H1 (cell line): ENCODE measurements at regions not wholly inside any gene's neighbourhood (a gene's known extent, or its start where the extent isn't known, plus 50 kb on each side); places are given as distances from the start of the nearest gene placed in this dataset.

ENCODE experiments used
- CTCF ChIA-PET: fragments of 300-600 bp; sonication (Branson Sonifier 250); formaldehyde crosslinking; loops from one replicate; lab custom pipeline; 2021; ENCODE audit not compliant: partially characterized antibody; lab: Charles Lee
- POLR2A ChIA-PET: fragments of 300-600 bp; sonication (Branson Sonifier 250); formaldehyde crosslinking; loops from one replicate; lab custom pipeline; 2021; ENCODE audit warnings: inconsistent platforms; ENCODE audit not compliant: partially characterized antibody; lab: Charles Lee
- DNase-seq, 2 experiments: peaks; one replicate each; pipeline versions ENCODE4 v3.0.0 to v3.0.0-alpha.2; 2010 to 2022; ENCODE audit warnings: low spot score in 2 of 2, low read depth in 1 of 2, mixed read lengths in 1 of 2
- FAIRE-seq: peaks from 2 replicates; lab custom pipeline; 2011; peaks lifted over from hg19 to GRCh38; lab: Jason Lieb, UNC
- H2AFZ ChIP-seq: 2 replicates; pipeline ENCODE4 v1.8.1; 2012; ENCODE audit warnings: low read length, inconsistent platforms
- H2AK5ac ChIP-seq: 2 replicates; pipeline ENCODE4 v1.6.1; 2013; ENCODE audit warnings: low read depth, low read length
- H2BK120ac ChIP-seq: replicated peaks from 2 replicates; pipeline ENCODE3; 2013; ENCODE audit warnings: low read depth, low read length, inconsistent platforms
- H2BK12ac ChIP-seq: 2 replicates; pipeline ENCODE4 v1.6.1; 2013; ENCODE audit warnings: low read depth, low read length
- H2BK15ac ChIP-seq: 2 replicates; pipeline ENCODE4 v1.6.1; 2013; ENCODE audit warnings: low read length
- H2BK20ac ChIP-seq: 2 replicates; pipeline ENCODE4 v1.6.1; 2013; ENCODE audit warnings: low read length
- H2BK5ac ChIP-seq: 2 replicates; pipeline ENCODE4 v1.6.1; 2013; ENCODE audit warnings: low read depth, low read length
- H3K14ac ChIP-seq: 2 replicates; pipeline ENCODE4 v1.6.1; 2013; ENCODE audit warnings: inconsistent platforms; ENCODE audit not compliant: insufficient read length
- H3K18ac ChIP-seq: 2 replicates; pipeline ENCODE4 v1.6.1; 2013; ENCODE audit warnings: low read length; ENCODE audit errors: extremely low read depth
- H3K23ac ChIP-seq: 2 replicates; pipeline ENCODE4 v1.6.1; 2013; ENCODE audit warnings: inconsistent platforms; ENCODE audit not compliant: insufficient read length
- H3K23me2 ChIP-seq: 2 replicates; pipeline ENCODE4 v1.6.1; 2013; ENCODE audit warnings: low read depth, low read length
- H3K27ac ChIP-seq: 2 replicates; pipeline ENCODE4 v1.6.1; 2011; ENCODE audit warnings: low read depth, low read length, inconsistent platforms
- H3K27me3 ChIP-seq, 4 experiments: replicated peaks in 1 of 4; 1 replicate in 1 of 4; 2 replicates in 3 of 4; pipeline versions ENCODE4 v1.6.1 to v1.8.1; 2011 to 2013; ENCODE audit warnings: low read length in 3 of 4, mild to moderate bottlenecking in 3 of 4, inconsistent platforms in 2 of 4, mixed read lengths in 2 of 4, moderate library complexity in 1 of 4; ENCODE audit not compliant: control insufficient read depth in 3 of 4, insufficient read depth in 3 of 4; ENCODE audit errors: extremely low read depth in 1 of 4
- H3K36me3 ChIP-seq, 4 experiments: 2 replicates each; pipeline versions ENCODE4 v1.6.1 to v1.8.1; 2011 to 2013; ENCODE audit warnings: mild to moderate bottlenecking in 4 of 4, low read length in 3 of 4, moderate library complexity in 2 of 4, control low read depth in 1 of 4, inconsistent platforms in 1 of 4; ENCODE audit not compliant: insufficient read depth in 4 of 4, control insufficient read depth in 2 of 4
- H3K4ac ChIP-seq: replicated peaks from 2 replicates; pipeline ENCODE3; 2013; ENCODE audit warnings: low read length, low read depth, mixed read lengths, inconsistent platforms; ENCODE audit not compliant: insufficient read length
- H3K4me1 ChIP-seq, 4 experiments: replicated peaks in 1 of 4; 1 replicate in 1 of 4; 2 replicates in 3 of 4; pipeline versions ENCODE4 v1.6.1 to v1.8.1; 2011 to 2013; ENCODE audit warnings: low read length in 3 of 4, inconsistent platforms in 2 of 4, mixed read lengths in 1 of 4; ENCODE audit not compliant: insufficient read depth in 4 of 4, control insufficient read depth in 3 of 4
- H3K4me2 ChIP-seq, 2 experiments: 2 replicates each; pipeline versions ENCODE4 v1.6.1 to v1.8.1; 2011 to 2013; ENCODE audit warnings: low read depth in 2 of 2, low read length in 2 of 2, control low read depth in 1 of 2, inconsistent platforms in 1 of 2, mild to moderate bottlenecking in 1 of 2; ENCODE audit not compliant: insufficient read depth in 1 of 2
- H3K4me3 ChIP-seq, 4 experiments: fragments of 200-600, 300-600 bp in 1 of 4; sonication (generic), shearing (Covaris generic), sonication (Bioruptor Twin) in 1 of 4; 2 replicates each; pipeline versions ENCODE4 v1.5.1 to v1.8.1; 2011 to 2016; ENCODE audit warnings: low read length in 4 of 4, low read depth in 3 of 4, control low read depth in 2 of 4, inconsistent platforms in 2 of 4, mild to moderate bottlenecking in 2 of 4, mixed read lengths in 1 of 4, moderate library complexity in 1 of 4; ENCODE audit not compliant: insufficient read depth in 2 of 4; ENCODE audit errors: extremely low read depth in 1 of 4
- H3K56ac ChIP-seq: replicated peaks from 2 replicates; pipeline ENCODE3; 2013; ENCODE audit warnings: low read depth, mild to moderate bottlenecking, mixed read lengths, low read length, inconsistent platforms; ENCODE audit not compliant: insufficient read length
- H3K79me1 ChIP-seq: 2 replicates; pipeline ENCODE4 v1.6.1; 2013; ENCODE audit warnings: low read depth, low read length, control low read depth
- H3K79me2 ChIP-seq, 2 experiments: 2 replicates each; pipeline versions ENCODE4 v1.6.1 to v1.8.1; 2012 to 2013; ENCODE audit warnings: low read length in 2 of 2, mild to moderate bottlenecking in 2 of 2, inconsistent platforms in 1 of 2; ENCODE audit not compliant: insufficient read depth in 2 of 2, control insufficient read depth in 1 of 2
- H3K9ac ChIP-seq, 4 experiments: replicated peaks in 1 of 4; 1 replicate in 1 of 4; 2 replicates in 3 of 4; pipeline versions ENCODE4 v1.6.1 to v1.8.1; 2011 to 2013; ENCODE audit warnings: low read depth in 3 of 4, low read length in 3 of 4, control low read depth in 2 of 4, mild to moderate bottlenecking in 2 of 4, moderate library complexity in 2 of 4, inconsistent platforms in 1 of 4; ENCODE audit errors: extremely low read depth in 1 of 4
- H3K9me3 ChIP-seq, 2 experiments: 2 replicates each; pipeline versions ENCODE4 v1.6.1 to v1.8.1; 2012 to 2013; ENCODE audit warnings: mild to moderate bottlenecking in 2 of 2, moderate library complexity in 2 of 2, control low read depth in 1 of 2, inconsistent platforms in 1 of 2, low read depth in 1 of 2, low read length in 1 of 2, mixed read lengths in 1 of 2; ENCODE audit not compliant: insufficient read depth in 2 of 2
- H4K20me1 ChIP-seq, 2 experiments: replicated peaks in 1 of 2; 2 replicates each; pipeline versions ENCODE3 to v1.8.1; 2011 to 2013; ENCODE audit warnings: inconsistent platforms in 2 of 2, low read length in 2 of 2, mild to moderate bottlenecking in 1 of 2; ENCODE audit not compliant: insufficient read depth in 2 of 2, control insufficient read depth in 1 of 2
- H4K5ac ChIP-seq: 2 replicates; pipeline ENCODE4 v1.6.1; 2013; ENCODE audit warnings: low read length, low read depth, mixed read lengths, inconsistent platforms; ENCODE audit not compliant: insufficient read length
- H4K8ac ChIP-seq: 2 replicates; pipeline ENCODE4 v1.8.0; 2013; ENCODE audit warnings: mild to moderate bottlenecking, moderate library complexity, low read length, inconsistent platforms; ENCODE audit not compliant: insufficient read depth; ENCODE audit errors: extremely low read depth
- H4K91ac ChIP-seq: replicated peaks from 2 replicates; pipeline ENCODE3; 2013; ENCODE audit warnings: low read length, mixed read lengths, inconsistent platforms; ENCODE audit not compliant: insufficient read length
- ATF2 ChIP-seq: IDR thresholded peaks from 2 replicates; pipeline ENCODE4 v1.6.1; 2012; ENCODE audit warnings: low read length, inconsistent platforms
- EGR1 ChIP-seq: IDR thresholded peaks from 2 replicates; pipeline ENCODE4 v1.6.1; 2011; ENCODE audit warnings: low read depth, low read length, borderline replicate concordance
- HDAC6 ChIP-seq: IDR thresholded peaks from one replicate; pipeline ENCODE4 v1.7.1; 2012; ENCODE audit warnings: low read depth, mild to moderate bottlenecking, inconsistent platforms, low read length, moderate library complexity
- JUN ChIP-seq: IDR thresholded peaks from 2 replicates; pipeline ENCODE4 v1.6.1; 2011; ENCODE audit warnings: low read depth, mild to moderate bottlenecking, improper control_type of control experiment, low read length
- KDM4A ChIP-seq: IDR thresholded peaks from one replicate; pipeline ENCODE4 v1.7.1; 2012; ENCODE audit warnings: low read depth, mild to moderate bottlenecking, moderate library complexity, low read length, inconsistent platforms; ENCODE audit not compliant: severe bottlenecking
- KDM5A ChIP-seq: fragments of 200-600 bp; IDR thresholded peaks from 2 replicates; pipeline ENCODE4 v1.7.1; 2012; ENCODE audit warnings: mild to moderate bottlenecking, low read length, inconsistent platforms, mixed read lengths
- MAFK ChIP-seq: IDR thresholded peaks from 2 replicates; pipeline ENCODE4 v1.6.1; 2012; ENCODE audit warnings: low read depth, mild to moderate bottlenecking, improper control_type of control experiment, low read length
- POLR2A ChIP-seq, 2 experiments: IDR thresholded peaks; 1 replicate in 1 of 2; 2 replicates in 1 of 2; pipeline ENCODE4 v1.6.1; 2011; ENCODE audit warnings: low read depth in 2 of 2, low read length in 2 of 2, mild to moderate bottlenecking in 2 of 2; ENCODE audit errors: control extremely low read depth in 1 of 2
- RAD21 ChIP-seq, 2 experiments: IDR thresholded peaks in 1 of 2; conservative IDR thresholded peaks in 1 of 2; 2 replicates each; pipeline ENCODE4 v1.6.1; 2011; ENCODE audit warnings: low read depth in 2 of 2, low read length in 2 of 2, improper control_type of control experiment in 1 of 2, inconsistent platforms in 1 of 2, mild to moderate bottlenecking in 1 of 2, moderate library complexity in 1 of 2
- SAP30 ChIP-seq: fragments of 300-600 bp; sonication (generic); IDR thresholded peaks from 2 replicates; pipeline ENCODE4 v1.7.1; 2012; ENCODE audit warnings: low read length, moderate library complexity, mild to moderate bottlenecking, inconsistent platforms; ENCODE audit not compliant: insufficient read depth, insufficient replicate concordance
- SUZ12 ChIP-seq: fragments of 200-600 bp; sonication (generic); IDR thresholded peaks from 2 replicates; pipeline ENCODE4 v1.6.1; 2012; ENCODE audit warnings: mild to moderate bottlenecking, inconsistent platforms, low read length, moderate library complexity, mixed read lengths
- YY1 ChIP-seq: IDR thresholded peaks from 2 replicates; pipeline ENCODE4 v1.6.1; 2011; ENCODE audit warnings: low read depth, mild to moderate bottlenecking, low read length
- WGBS, 2 experiments: shearing (Covaris generic) in 1 of 2; methylation state at CpG; one replicate each; pipeline versions ENCODE4 v1.1.6 to v1.1.7; 2013 to 2015; ENCODE audit warnings: low lambda C conversion rate in 2 of 2, mixed read lengths in 2 of 2, inconsistent platforms in 1 of 2, low coverage in 1 of 2, missing lambda C conversion rate in 1 of 2; ENCODE audit not compliant: insufficient replicate concordance in 2 of 2, insufficient coverage in 1 of 2, insufficient read length in 1 of 2; ENCODE audit errors: extremely low coverage in 1 of 2, missing lambda C conversion rate in 1 of 2; 5-methylcytosine and 5-hydroxymethylcytosine counted together

- Histone ChIP-seq H2BK12ac (no peak overlapping the region), H3K14ac (no peak overlapping the region), H3K79me1 (no peaks in the 10 kb centered on the region), H3K9ac (no peak overlapping the region; a peak in 1 of 7 replicates), H2BK5ac (no peak overlapping the region), H3K18ac (no peak overlapping the region), H3K27ac (no peak overlapping the region), H4K8ac (no peak overlapping the region), H3K23ac (no peak overlapping the region), H3K79me2 (no peaks in the 10 kb centered on the region), H2AK5ac (no peak overlapping the region), H3K4me3 (no peak overlapping the region), H2BK20ac (no peak overlapping the region), H3K27me3 (no peaks in the 10 kb centered on the region), H3K4me1 (peaks cover 0 to 2% (median 0%) of the 10 kb centered on the region in 4 experiments; a peak in 1 of 7 replicates), H4K20me1 (no peaks in the 10 kb centered on the region), H3K4ac (no peak overlapping the region), H3K36me3 (no peaks in the 10 kb centered on the region), H4K91ac (no peak overlapping the region), H3K9me3 (no peaks in the 10 kb centered on the region), H3K56ac (no peak overlapping the region), H2BK15ac (no peak overlapping the region), H2AFZ (no peak overlapping the region), H4K5ac (no peak overlapping the region), H2BK120ac (no peak overlapping the region), H3K4me2 (no peak overlapping the region), H3K23me2 (no peaks in the 10 kb centered on the region; the same call in 1 of the 2 replicates)
- POLR2A ChIA-PET = no interaction called here
- DNase-seq = no peak
- WGBS, 2 experiments = 87% methylated on average over 3 of the region's 3 CpGs; no CpG with 5 or more reads in 1 of the 2 experiments
- CTCF ChIA-PET = interaction anchor here (0.6 to 2.2 kb wide), 2 partner anchors 11 to 87 kb away, joined by 6 to 9 read pairs; no protein-coding TSS in a partner anchor
- FAIRE-seq = no peak
- TF ChIP-seq KDM5A = no peak
- no peak for TF ChIP-seq EGR1
- TF ChIP-seq POLR2A (IDR thresholded peaks at IDR 0.05; ENCODE audit: control extremely low read depth in 1 of 2, low read depth in 2 of 2, low read length in 2 of 2) = no peak
- TF ChIP-seq MAFK = no peak
- no peak for TF ChIP-seq SAP30
- TF ChIP-seq KDM4A = no peak
- no peak for TF ChIP-seq HDAC6
- TF ChIP-seq JUN = no peak
- no peak for TF ChIP-seq SUZ12
- TF ChIP-seq ATF2 = no peak
- no peak for TF ChIP-seq RAD21 (IDR thresholded peaks at IDR 0.05 in 1 of 2, conservative IDR thresholded peaks at IDR 0.05 in 1 of 2; ENCODE audit: low read depth in 2 of 2, low read length in 2 of 2)
- TF ChIP-seq YY1 = no peak
Observed at GRCh38 chr13:79912403-79912802, 428.5 kb downstream of the SPRY2 start.
